Activated CD4-positive, alpha-beta T cell treated with anti-CD3 and anti-CD28 coated beads, Interleukin-2, Interleukin-6, amounts not matched to agents 100 ng/mL and 50 ng/mL, durations not matched to agents 16 hours and 8 hours (primary cell): ENCODE measurements at regions not wholly inside any gene's neighbourhood (a gene's known extent, or its start where the extent isn't known, plus 50 kb on each side); places are given as distances from the start of the nearest gene placed in this dataset.
"Not testable (repeated sequence)": the region's sequence is repeated elsewhere in the genome, so short reads cannot be mapped to it uniquely, and the experiment has no call there.

Source experiments
- DNase-seq: peaks from one replicate; pipeline ENCODE4 v3.0.0-alpha.2; 2020

- DNase-seq = no peak
These were observed 164.1 kb downstream of the SPTSSA start for GRCh38 chr14:34297786-34298520.

- no peak for DNase-seq
These were observed 178.4 kb downstream of the SPTSSA start for GRCh38 chr14:34283590-34283989.

GRCh38 chr14:34277191-34277590 lies 184.8 kb downstream of the SPTSSA start:
- peak; percentile 17 for DNase-seq

GRCh38 chr14:34275530-34275929 lies 186.5 kb downstream of the SPTSSA start:
- DNase-seq = no peak

- no peak for DNase-seq
These were observed 187.0 kb downstream of the SPTSSA start for GRCh38 chr14:34275078-34275477.

GRCh38 chr14:34273716-34274115 lies 188.3 kb downstream of the SPTSSA start:
- DNase-seq = not testable (repeated sequence)

- DNase-seq = no peak
These were observed 191.7 kb downstream of the SPTSSA start for GRCh38 chr14:34270361-34270760.

GRCh38 chr14:34266344-34266743 lies 195.7 kb downstream of the SPTSSA start:
- no peak for DNase-seq

GRCh38 chr14:34262127-34262910 lies 199.7 kb downstream of the SPTSSA start:
- DNase-seq = no peak

- DNase-seq = no peak
These were observed 202.0 kb downstream of the SPTSSA start for GRCh38 chr14:34259996-34260395.

- no peak for DNase-seq
These were observed 203.7 kb downstream of the SPTSSA start for GRCh38 chr14:34258318-34258717.

GRCh38 chr14:34257505-34257904 lies 204.5 kb downstream of the SPTSSA start:
- DNase-seq = no peak

GRCh38 chr14:34256223-34256622 lies 205.8 kb downstream of the SPTSSA start:
- DNase-seq = no peak

- no peak for DNase-seq
These were observed 207.5 kb downstream of the SPTSSA start for GRCh38 chr14:34254571-34254970.

GRCh38 chr14:34254031-34254430 lies 208.0 kb downstream of the SPTSSA start:
- no peak for DNase-seq

- DNase-seq = no peak
These were observed 209.8 kb downstream of the SPTSSA start for GRCh38 chr14:34252227-34252626.

GRCh38 chr14:34251662-34252061 lies 210.4 kb downstream of the SPTSSA start:
- DNase-seq = no peak

- DNase-seq = no peak
These were observed 211.1 kb downstream of the SPTSSA start for GRCh38 chr14:34250959-34251358.

- no peak for DNase-seq
These were observed 214.4 kb downstream of the SPTSSA start for GRCh38 chr14:34247605-34248004.

- DNase-seq = no peak
These were observed 215.8 kb downstream of the SPTSSA start for GRCh38 chr14:34246206-34246605.

GRCh38 chr14:34243401-34243800 lies 218.6 kb downstream of the SPTSSA start:
- DNase-seq = no peak

- no peak for DNase-seq
These were observed 219.0 kb downstream of the SPTSSA start for GRCh38 chr14:34243001-34243400.

GRCh38 chr14:34241185-34241711 lies 220.8 kb downstream of the SPTSSA start:
- no peak for DNase-seq

- no peak for DNase-seq
These were observed 223.4 kb downstream of the SPTSSA start for GRCh38 chr14:34238610-34239009.
